Coronary artery (tissue), 2 donors: ENCODE measurements at regions not wholly inside any gene's neighbourhood (a gene's known extent, or its start where the extent isn't known, plus 50 kb on each side); places are given as distances from the start of the nearest gene placed in this dataset.

Experiments used
- DNase-seq: peaks from one replicate; pipeline ENCODE4 v3.0.0-alpha.2; 2017; ENCODE audit warnings: low spot score
- H3K27ac ChIP-seq, 2 donors: fragments of 200-600 bp; sonication (generic); one replicate each; pipeline ENCODE4 v1.5.1; 2016 to 2019
- H3K4me3 ChIP-seq: fragments of 200-600 bp; sonication (generic); 2 replicates; pipeline ENCODE4 v1.5.1; 2016; ENCODE audit warnings: mild to moderate bottlenecking, moderate library complexity
- CTCF ChIP-seq: fragments of 200-600 bp; sonication (generic); IDR thresholded peaks from one replicate; pipeline ENCODE4 v1.5.1; 2019; ENCODE audit warnings: antibody characterized with exemption

GRCh38 chr6:28643017-28643740 lies 117.5 kb downstream of the GPX5 start:
- H3K27ac ChIP-seq = no peak overlapping the region
- H3K4me3 ChIP-seq = no peak overlapping the region
- no peak for TF ChIP-seq CTCF
- DNase-seq = no peak

GRCh38 chr6:28646650-28647049 lies 121.0 kb downstream of the GPX5 start:
- no peak for TF ChIP-seq CTCF
- no peak for DNase-seq
- Histone ChIP-seq H3K27ac (no peak overlapping the region), H3K4me3 (no peak overlapping the region)

- DNase-seq = no peak
- peak overlapping the region; percentile 66 for H3K4me3 ChIP-seq
- peak overlapping the region in 1 of 2 donors; percentile 2 for H3K27ac ChIP-seq
- TF ChIP-seq CTCF = no peak
These were observed 122.6 kb downstream of the GPX5 start for GRCh38 chr6:28648035-28648877.

- peak overlapping the region; percentile 66 for H3K4me3 ChIP-seq
- DNase-seq = no peak
- no peak for TF ChIP-seq CTCF
These were observed 123.2 kb downstream of the GPX5 start for GRCh38 chr6:28648878-28649375.

GRCh38 chr6:28651161-28651560 lies 125.5 kb downstream of the GPX5 start:
- DNase-seq = no peak
- no peak for TF ChIP-seq CTCF
- H3K27ac ChIP-seq = no peak overlapping the region
- no peak overlapping the region for H3K4me3 ChIP-seq

More at GRCh38 chr6:28648878-28649375, 123.2 kb downstream of the GPX5 start:
- H3K27ac ChIP-seq = peak overlapping the region in 1 of 2 donors; percentile 2

GRCh38 chr6:28653876-28654275 lies 128.2 kb downstream of the GPX5 start:
- TF ChIP-seq CTCF = no peak
- Histone ChIP-seq H3K27ac (no peak overlapping the region), H3K4me3 (no peak overlapping the region)

More at GRCh38 chr6:28653876-28654275, 128.2 kb downstream of the GPX5 start:
- no peak for DNase-seq
